ENCODE measurements at regions not wholly inside any gene's neighbourhood (a gene's known extent, or its start where the extent isn't known, plus 50 kb on each side); places are given as distances from the start of the nearest gene placed in this dataset.

GRCh38 chr2:5588601-5589000 is 103.6 kb upstream of the SOX11 start:
- TF ChIP-seq CTCF (IDR thresholded peaks at IDR 0.05) = no peak
- 38 to 42% methylated on average over 1 of the region's 1 CpG for WGBS, 2 donors
- peaks cover 0 to 3% (median 0%) of the 10 kb centered on the region in 4 donors for H3K27me3 ChIP-seq
- H3K4me3 ChIP-seq = no peak overlapping the region
- no peaks in the 10 kb centered on the region for H3K4me1 ChIP-seq
- ATAC-seq (no peak), DNase-seq (no peak), FAIRE-seq (no peak)
- H3K9me3 ChIP-seq = no peaks in the 10 kb centered on the region
- no peak overlapping the region for H3K27ac ChIP-seq
- no peaks in the 10 kb centered on the region for H3K36me3 ChIP-seq
- intact Hi-C loops (cut with DNase I) = no loop called here

GRCh38 chr2:5589183-5589582 is 103.0 kb upstream of the SOX11 start:
- Histone ChIP-seq H3K4me1 (no peaks in the 10 kb centered on the region), H3K36me3 (no peaks in the 10 kb centered on the region), H3K9me3 (no peaks in the 10 kb centered on the region), H3K27ac (no peak overlapping the region), H3K27me3 (peaks cover 0 to 3% (median 0%) of the 10 kb centered on the region in 4 donors), H3K4me3 (no peak overlapping the region)
- WGBS, 2 donors = 47 to 69% methylated on average over 6 of the region's 6 CpGs
- no peak for ATAC-seq
- no peak for TF ChIP-seq CTCF (IDR thresholded peaks at IDR 0.05)
- no peak for DNase-seq
- intact Hi-C loops (cut with DNase I) = no loop called here
- no peak for FAIRE-seq

- Histone ChIP-seq H3K27me3 (peaks cover 0 to 3% (median 0%) of the 10 kb centered on the region in 4 donors), H3K27ac (no peak overlapping the region), H3K36me3 (no peaks in the 10 kb centered on the region), H3K4me1 (no peaks in the 10 kb centered on the region), H3K9me3 (no peaks in the 10 kb centered on the region), H3K4me3 (no peak overlapping the region)
- 56 to 62% methylated on average over 6 of the region's 6 CpGs for WGBS, 2 donors
- FAIRE-seq (no peak), DNase-seq (no peak), ATAC-seq (no peak)
- intact Hi-C loops (cut with DNase I) = no loop called here
- TF ChIP-seq CTCF (IDR thresholded peaks at IDR 0.05) = no peak
Observed at GRCh38 chr2:5590886-5591285, 101.3 kb upstream of the SOX11 start.

- no peak for ATAC-seq
- Histone ChIP-seq H3K27ac (no peak overlapping the region), H3K27me3 (peaks cover 0 to 3% (median 0%) of the 10 kb centered on the region in 4 donors), H3K36me3 (no peaks in the 10 kb centered on the region), H3K4me3 (no peak overlapping the region), H3K4me1 (no peaks in the 10 kb centered on the region), H3K9me3 (no peaks in the 10 kb centered on the region)
- TF ChIP-seq CTCF (IDR thresholded peaks at IDR 0.05) = no peak
- intact Hi-C loops (cut with DNase I) = no loop called here
- WGBS, 2 donors = 76 to 77% methylated on average over 3 of the region's 3 CpGs
- no peak for DNase-seq
- FAIRE-seq = no peak
Observed at GRCh38 chr2:5592916-5593315, 99.3 kb upstream of the SOX11 start.

- Histone ChIP-seq H3K27me3 (peaks cover 0 to 3% (median 0%) of the 10 kb centered on the region in 4 donors), H3K9me3 (no peaks in the 10 kb centered on the region), H3K4me1 (no peaks in the 10 kb centered on the region), H3K36me3 (no peaks in the 10 kb centered on the region), H3K4me3 (no peak overlapping the region), H3K27ac (no peak overlapping the region)
- intact Hi-C loops (cut with DNase I) = no loop called here
- FAIRE-seq (no peak), ATAC-seq (no peak), DNase-seq (no peak)
- 40 to 53% methylated on average over 6 of the region's 6 CpGs for WGBS, 2 donors
- no peak for TF ChIP-seq CTCF (IDR thresholded peaks at IDR 0.05)
Observed at GRCh38 chr2:5594249-5594695, 97.9 kb upstream of the SOX11 start.

All from pancreas (tissue), 10 donors.